ENCODE measurements at regions not wholly inside any gene's neighbourhood (a gene's known extent, or its start where the extent isn't known, plus 50 kb on each side); places are given as distances from the start of the nearest gene placed in this dataset.
"Not testable (repeated sequence)": the region's sequence is repeated elsewhere in the genome, so short reads cannot be mapped to it uniquely, and the experiment has no call there.

DNA sequence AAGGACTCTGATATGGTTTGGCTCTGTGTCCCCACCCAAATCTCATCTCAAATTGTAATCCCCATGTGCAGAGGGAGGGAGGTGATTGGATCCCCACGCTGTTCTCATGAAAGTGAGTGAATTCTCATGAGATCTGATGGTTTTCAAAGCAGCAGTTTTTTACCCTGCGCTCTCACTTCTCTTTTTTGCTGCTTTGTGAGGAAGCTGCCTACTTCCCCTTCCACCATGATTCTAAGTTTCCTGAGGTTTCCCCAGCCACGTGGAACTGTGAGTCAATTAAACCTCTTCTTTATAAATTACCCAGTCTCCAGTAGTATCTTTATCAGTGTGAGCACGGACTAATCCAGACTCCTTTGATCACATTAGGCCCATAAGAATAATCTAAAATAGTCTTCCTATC, 719.7 kb upstream of the CDH8 start:
- no peak for DNase-seq
- CTCF ChIA-PET: no interaction called here

DNA sequence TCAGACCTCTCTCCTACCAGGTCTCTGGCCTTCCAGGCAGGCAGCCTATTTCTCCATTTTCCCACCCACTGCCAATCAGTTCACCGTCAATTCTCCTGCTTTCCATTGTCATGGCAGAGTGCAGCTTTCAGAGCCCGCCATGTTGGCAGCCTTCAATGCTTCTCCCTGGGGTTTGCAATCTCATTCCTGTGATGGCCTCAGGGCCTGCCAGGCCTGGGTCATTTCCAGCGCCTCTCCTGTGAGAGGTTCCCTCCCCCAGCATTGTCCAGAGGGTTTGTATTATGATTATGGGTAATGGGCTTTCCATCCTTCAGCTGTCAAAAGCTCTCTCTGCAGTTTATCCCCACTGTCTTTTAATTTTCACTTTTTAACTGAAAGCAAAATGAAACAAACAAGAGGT, 716.6 kb upstream of the CDH8 start:
- Mint-ChIP-seq H3K27ac (no peak overlapping the region), H3K4me1 (no peaks in the 10 kb centered on the region), H3K9me3 (peaks cover 16% of the 10 kb centered on the region), H3K4me3 (no peak overlapping the region), H3K27me3 (no peaks in the 10 kb centered on the region), H3K36me3 (ENCODE audit: low read depth) (no peaks in the 10 kb centered on the region)
- DNase-seq: no peak
- ChIA-PET POLR2A (no interaction called here), CTCF (no interaction called here)

More for the DNA sequence above, 719.7 kb upstream of the CDH8 start:
- Mint-ChIP-seq H3K36me3 (ENCODE audit: low read depth) (no peaks in the 10 kb centered on the region), H3K9me3 (peaks cover 14% of the 10 kb centered on the region), H3K4me1 (no peaks in the 10 kb centered on the region), H3K27me3 (no peaks in the 10 kb centered on the region), H3K4me3 (no peak overlapping the region), H3K27ac (no peak overlapping the region)
- POLR2A ChIA-PET: no interaction called here

DNA sequence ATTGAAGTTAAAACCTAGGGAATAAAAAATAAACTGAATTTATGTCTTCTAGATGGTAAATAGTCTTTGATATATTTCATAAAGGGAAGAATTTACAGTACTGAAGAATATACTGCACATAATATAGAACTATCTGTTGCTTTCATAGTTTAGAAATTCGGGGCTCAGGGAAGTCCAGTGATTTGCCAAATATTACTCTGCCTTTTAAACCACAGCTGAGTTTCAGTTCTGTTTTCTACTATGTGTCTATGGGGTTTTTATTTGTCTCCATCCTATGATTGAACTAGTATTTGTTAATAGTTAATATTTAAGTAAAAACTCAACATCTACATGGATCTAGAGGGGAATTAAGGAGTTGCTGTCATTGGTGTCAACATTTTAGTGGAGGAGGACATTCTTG, 715.0 kb upstream of the CDH8 start:
- H3K36me3 Mint-ChIP-seq (ENCODE audit: low read depth): no peaks in the 10 kb centered on the region
- H3K9me3 Mint-ChIP-seq: peaks cover 18% of the 10 kb centered on the region
- ChIA-PET POLR2A (no interaction called here), CTCF (no interaction called here)
- no peak overlapping the region for H3K4me3 Mint-ChIP-seq
- no peak for DNase-seq
- no peaks in the 10 kb centered on the region for H3K27me3 Mint-ChIP-seq
- H3K4me1 Mint-ChIP-seq: no peaks in the 10 kb centered on the region
- no peak overlapping the region for H3K27ac Mint-ChIP-seq

DNA sequence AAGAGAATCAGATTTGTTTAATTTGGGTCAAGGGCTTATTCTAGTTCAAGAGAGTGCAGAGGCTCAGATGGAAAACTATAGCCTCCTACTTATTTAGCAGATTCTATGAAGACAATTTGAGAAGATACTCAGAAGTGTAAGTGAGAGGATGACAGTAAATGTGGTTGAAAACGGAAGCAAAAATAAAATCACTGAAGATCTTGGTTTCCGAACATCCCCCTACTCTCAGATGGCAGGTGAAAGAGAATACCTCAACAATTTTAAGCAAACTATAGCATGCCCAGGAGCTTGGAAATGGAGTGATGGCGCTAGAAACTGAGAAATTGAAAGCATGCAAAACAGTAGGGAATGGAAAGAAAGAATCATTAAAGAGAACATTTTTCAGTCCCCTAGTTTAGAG, 705.5 kb upstream of the CDH8 start:
- H3K36me3 Mint-ChIP-seq (ENCODE audit: low read depth): no peaks in the 10 kb centered on the region
- H3K27ac Mint-ChIP-seq: no peak overlapping the region
- H3K27me3 Mint-ChIP-seq: no peaks in the 10 kb centered on the region
- no peaks in the 10 kb centered on the region for H3K4me1 Mint-ChIP-seq
- no peak for DNase-seq
- ChIA-PET POLR2A (no interaction called here), CTCF (no interaction called here)
- no peak overlapping the region for H3K4me3 Mint-ChIP-seq
- peaks cover 35% of the 10 kb centered on the region for H3K9me3 Mint-ChIP-seq

DNA sequence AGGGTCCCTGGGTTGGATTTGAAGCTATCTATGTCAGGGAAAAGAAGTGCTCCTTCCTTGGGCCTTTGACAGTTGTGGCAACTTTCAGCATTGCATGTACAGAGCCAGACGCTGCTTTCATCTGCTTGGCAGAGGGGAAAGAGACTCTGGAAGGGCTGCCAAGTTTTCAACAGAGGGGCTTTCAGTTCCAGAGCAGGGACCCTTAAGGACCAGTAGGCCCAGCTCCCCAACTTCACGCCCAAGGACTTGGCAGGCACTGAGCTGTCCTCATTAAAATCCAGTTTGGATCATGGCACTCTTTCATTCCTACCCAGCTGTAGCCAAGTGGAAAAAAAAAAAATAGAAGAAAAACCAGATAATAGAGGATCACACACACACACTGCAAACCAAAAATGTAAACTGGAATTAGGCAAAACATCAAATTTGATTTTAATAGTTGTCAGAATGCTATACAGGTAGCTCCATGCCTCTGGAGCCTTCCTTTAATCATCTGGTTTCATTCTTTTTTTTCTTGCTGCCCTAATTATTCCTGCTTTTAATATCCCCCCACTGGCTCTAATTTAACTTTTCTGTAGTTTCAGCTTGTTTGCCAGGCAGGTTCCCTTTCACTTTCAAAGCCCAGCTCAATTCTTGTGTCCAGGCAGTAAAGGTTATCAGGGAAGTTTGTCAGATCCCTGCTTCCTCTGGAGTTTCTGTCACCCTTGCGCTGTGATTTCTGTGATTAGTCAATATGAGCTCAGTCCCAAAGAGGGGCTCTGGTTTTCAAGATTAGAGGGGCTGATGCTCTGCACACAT, 702.6 kb upstream of the CDH8 start:
- no peaks in the 10 kb centered on the region for H3K4me1 Mint-ChIP-seq
- H3K36me3 Mint-ChIP-seq (ENCODE audit: low read depth): no peaks in the 10 kb centered on the region
- H3K27ac Mint-ChIP-seq: no peak overlapping the region
- H3K27me3 Mint-ChIP-seq: no peaks in the 10 kb centered on the region
- H3K4me3 Mint-ChIP-seq: no peak overlapping the region
- DNase-seq: no peak
- ChIA-PET CTCF (no interaction called here), POLR2A (no interaction called here)
- H3K9me3 Mint-ChIP-seq: peaks cover 20% of the 10 kb centered on the region

DNA sequence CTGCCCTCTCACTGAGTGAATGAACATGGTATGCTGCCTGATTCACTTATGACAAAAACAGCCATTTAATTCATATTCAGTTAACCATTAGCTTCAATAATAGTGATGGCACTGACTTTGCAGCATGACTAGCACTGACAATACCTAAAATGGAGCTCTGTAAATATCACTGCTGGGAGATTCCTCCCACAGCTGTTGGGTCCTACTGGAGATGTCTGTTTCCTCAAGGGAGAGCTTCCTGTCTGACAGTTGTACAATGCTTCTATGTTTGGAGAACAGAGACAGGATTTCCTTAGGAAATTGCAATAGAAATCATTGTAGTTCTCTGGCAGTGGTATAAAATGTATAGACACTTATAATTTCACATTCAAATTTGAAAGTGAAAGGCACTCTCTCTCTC, 695.9 kb upstream of the CDH8 start:
- H3K9me3 Mint-ChIP-seq: peaks cover 18% of the 10 kb centered on the region
- DNase-seq: no peak
- no peak overlapping the region for H3K27ac Mint-ChIP-seq
- no peaks in the 10 kb centered on the region for H3K27me3 Mint-ChIP-seq
- H3K4me3 Mint-ChIP-seq: no peak overlapping the region
- no peaks in the 10 kb centered on the region for H3K36me3 Mint-ChIP-seq (ENCODE audit: low read depth)
- no peaks in the 10 kb centered on the region for H3K4me1 Mint-ChIP-seq
- ChIA-PET CTCF (no interaction called here), POLR2A (no interaction called here)

DNA sequence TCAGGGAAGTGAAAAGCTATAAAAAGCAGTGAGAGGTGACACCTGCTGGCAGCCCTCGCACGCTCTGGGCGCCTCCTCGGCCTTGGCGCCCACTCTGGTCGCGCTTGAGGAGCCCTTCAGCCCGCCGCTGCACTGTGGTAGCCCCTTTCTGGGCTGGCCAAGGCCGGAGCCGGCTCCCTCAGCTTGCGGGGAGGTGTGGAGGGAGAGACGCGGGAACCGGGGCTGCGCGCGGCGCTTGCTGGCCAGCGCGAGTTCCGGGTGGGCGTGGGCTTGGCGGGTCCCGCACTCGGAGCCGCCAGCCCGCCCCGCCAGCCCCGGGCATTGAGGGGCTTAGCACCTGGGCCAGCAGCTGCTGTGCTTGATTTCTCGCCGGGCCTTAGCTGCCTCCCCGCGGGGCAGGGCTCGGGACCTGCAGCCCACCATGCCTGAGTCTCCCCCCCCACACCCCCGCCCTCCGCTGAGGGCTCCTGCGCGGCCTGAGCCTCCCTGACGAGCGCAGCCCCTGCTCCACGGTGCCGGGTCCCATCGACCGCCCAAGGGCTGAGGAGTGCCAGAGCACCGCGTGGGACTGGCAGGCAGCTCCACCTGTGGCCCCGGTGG, 688.5 kb upstream of the CDH8 start:
- DNase-seq; POLR2A ChIA-PET; H3K4me3 Mint-ChIP-seq; H3K27ac Mint-ChIP-seq; CTCF ChIA-PET; H3K4me1 Mint-ChIP-seq; H3K36me3 Mint-ChIP-seq (ENCODE audit: low read depth); H3K27me3 Mint-ChIP-seq: not testable (repeated sequence)
- H3K9me3 Mint-ChIP-seq: peaks cover 28% of the 10 kb centered on the region

DNA sequence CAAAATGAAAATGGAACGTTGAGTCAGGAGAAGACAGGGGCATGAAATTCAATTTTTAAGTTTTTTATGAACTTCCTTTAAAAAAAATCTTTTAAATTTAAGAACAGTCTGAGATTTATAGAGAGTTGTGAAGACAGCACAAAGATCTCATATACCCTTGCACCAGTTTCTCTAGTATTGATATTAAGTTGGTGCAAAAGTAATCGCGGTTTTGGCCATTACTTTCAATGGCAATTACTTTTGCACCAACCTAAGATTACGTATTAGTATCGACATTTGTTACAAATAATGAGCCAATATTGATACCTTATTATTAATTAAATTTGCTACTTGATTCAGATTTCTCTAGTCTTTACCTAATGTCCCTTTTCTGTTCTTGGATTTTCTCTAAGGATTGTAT, 684.4 kb upstream of the CDH8 start:
- DNase-seq: no peak
- no peaks in the 10 kb centered on the region for H3K36me3 Mint-ChIP-seq (ENCODE audit: low read depth)
- H3K4me1 Mint-ChIP-seq: no peaks in the 10 kb centered on the region
- CTCF ChIA-PET: no interaction called here
- POLR2A ChIA-PET: no interaction called here
- H3K27me3 Mint-ChIP-seq: no peaks in the 10 kb centered on the region
- peaks cover 26% of the 10 kb centered on the region for H3K9me3 Mint-ChIP-seq
- H3K27ac Mint-ChIP-seq: no peak overlapping the region
- no peak overlapping the region for H3K4me3 Mint-ChIP-seq

DNA sequence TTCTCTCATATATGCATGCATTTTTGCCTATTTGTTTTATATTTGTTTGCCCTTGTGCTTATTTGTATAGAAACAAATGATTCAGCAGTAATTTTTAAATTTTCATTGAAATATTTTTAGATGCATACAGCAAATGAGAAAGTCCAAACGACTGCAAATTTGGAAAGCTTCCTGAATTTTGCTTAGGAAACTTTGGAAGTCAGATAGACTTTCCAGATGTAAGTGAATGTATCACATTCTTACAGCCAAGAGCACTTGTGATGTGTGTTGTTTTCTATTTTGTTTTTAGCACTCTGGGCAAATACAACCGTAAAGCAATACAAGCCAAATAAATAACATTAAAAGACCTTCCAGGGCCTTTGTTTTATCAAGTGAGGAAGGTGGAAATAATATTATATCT, 680.8 kb upstream of the CDH8 start:
- Mint-ChIP-seq H3K36me3 (ENCODE audit: low read depth) (no peaks in the 10 kb centered on the region), H3K4me3 (no peak overlapping the region), H3K27ac (no peak overlapping the region), H3K4me1 (no peaks in the 10 kb centered on the region), H3K27me3 (no peaks in the 10 kb centered on the region), H3K9me3 (peaks cover 16% of the 10 kb centered on the region)
- POLR2A ChIA-PET: no interaction called here
- CTCF ChIA-PET: no interaction called here
- DNase-seq: no peak

DNA sequence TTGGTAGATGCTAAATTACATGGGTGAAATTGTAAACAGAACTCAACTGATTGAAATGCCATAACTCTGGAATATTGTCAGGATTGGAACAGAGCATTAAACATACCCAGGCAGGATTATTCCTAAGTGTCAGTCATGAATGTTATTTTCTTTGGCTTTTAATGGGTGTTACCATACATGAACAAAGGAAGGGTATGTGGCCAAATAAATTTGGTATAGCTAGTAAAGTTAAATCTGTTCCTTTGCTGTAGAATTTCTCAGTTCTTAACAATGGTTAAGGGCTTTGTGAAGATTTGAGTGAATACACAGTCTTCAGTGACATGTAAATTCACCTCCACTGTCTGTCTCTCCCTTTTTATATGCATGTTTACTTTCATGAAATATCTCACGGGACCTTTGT, 679.5 kb upstream of the CDH8 start:
- no peak overlapping the region for H3K27ac Mint-ChIP-seq
- H3K36me3 Mint-ChIP-seq (ENCODE audit: low read depth): no peaks in the 10 kb centered on the region
- DNase-seq: no peak
- peaks cover 15% of the 10 kb centered on the region for H3K9me3 Mint-ChIP-seq
- POLR2A ChIA-PET: no interaction called here
- CTCF ChIA-PET: no interaction called here
- H3K27me3 Mint-ChIP-seq: no peaks in the 10 kb centered on the region
- H3K4me3 Mint-ChIP-seq: no peak overlapping the region
- H3K4me1 Mint-ChIP-seq: no peaks in the 10 kb centered on the region

DNA sequence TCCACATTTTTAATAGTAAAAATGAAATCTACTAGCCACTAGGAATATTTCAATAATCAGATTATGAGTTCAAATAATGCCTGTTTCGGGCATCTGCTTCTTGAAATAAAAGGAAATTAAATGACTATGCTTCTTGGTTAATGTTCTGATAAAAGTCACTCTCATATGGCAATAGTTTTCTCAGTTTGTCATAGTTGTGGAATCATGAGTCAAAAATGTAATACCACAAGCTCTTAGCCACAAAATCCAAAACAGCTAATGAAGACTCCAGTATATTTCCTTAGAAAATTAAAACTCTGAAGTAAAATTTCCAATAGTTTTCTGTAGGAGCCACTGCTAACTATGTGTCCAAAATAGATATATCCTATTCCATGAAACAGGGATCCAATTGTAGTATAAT, 676.3 kb upstream of the CDH8 start:
- Mint-ChIP-seq H3K4me1 (no peaks in the 10 kb centered on the region), H3K27ac (no peak overlapping the region), H3K36me3 (ENCODE audit: low read depth) (no peaks in the 10 kb centered on the region), H3K9me3 (peaks cover 14% of the 10 kb centered on the region), H3K4me3 (no peak overlapping the region), H3K27me3 (no peaks in the 10 kb centered on the region)
- ChIA-PET CTCF (no interaction called here), POLR2A (no interaction called here)
- DNase-seq: no peak

DNA sequence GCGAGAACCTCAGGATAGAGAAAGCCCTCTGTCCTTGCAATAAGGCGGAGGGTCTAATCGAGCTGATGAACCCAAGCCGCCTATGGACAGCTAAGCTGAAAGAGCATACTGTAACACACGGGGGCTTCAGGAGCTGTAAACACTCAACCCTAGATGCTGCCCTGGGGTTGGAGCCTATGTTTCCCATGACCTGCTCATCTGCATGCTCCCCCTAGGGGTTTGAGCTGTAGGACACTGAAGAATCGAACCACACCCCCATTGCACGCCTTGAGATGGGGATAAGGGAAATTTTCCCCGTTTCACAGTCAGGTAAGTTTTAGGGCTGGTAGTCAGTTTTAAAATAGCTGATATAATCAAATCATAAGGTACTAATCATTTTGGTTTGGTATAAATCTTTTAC, 675.6 kb upstream of the CDH8 start:
- no peak overlapping the region for H3K27ac Mint-ChIP-seq
- H3K36me3 Mint-ChIP-seq (ENCODE audit: low read depth): no peaks in the 10 kb centered on the region
- H3K9me3 Mint-ChIP-seq: peaks cover 12% of the 10 kb centered on the region
- ChIA-PET POLR2A (no interaction called here), CTCF (no interaction called here)
- H3K27me3 Mint-ChIP-seq: no peaks in the 10 kb centered on the region
- H3K4me3 Mint-ChIP-seq: no peak overlapping the region
- DNase-seq: no peak
- H3K4me1 Mint-ChIP-seq: no peaks in the 10 kb centered on the region

DNA sequence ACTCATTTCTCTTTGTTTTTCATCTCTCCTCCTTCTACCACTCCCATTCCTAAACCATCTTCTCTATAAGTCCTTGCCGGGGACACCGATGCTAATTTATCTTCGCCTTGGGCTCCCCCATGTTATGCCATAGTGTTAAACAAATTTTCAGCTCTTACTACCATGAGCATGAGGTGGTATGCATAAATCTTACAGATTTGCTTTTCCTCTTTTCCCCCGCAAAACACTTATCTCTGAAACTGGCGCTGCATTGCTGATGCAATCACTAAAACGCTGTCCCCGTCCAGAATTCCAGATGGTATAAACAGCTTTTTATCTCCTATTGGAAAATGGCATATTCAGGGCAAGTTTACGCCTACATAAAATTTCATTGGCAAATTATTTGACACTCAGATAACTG, 673.6 kb upstream of the CDH8 start:
- H3K27ac Mint-ChIP-seq: no peak overlapping the region
- no peak overlapping the region for H3K4me3 Mint-ChIP-seq
- DNase-seq: no peak
- ChIA-PET CTCF (no interaction called here), POLR2A (no interaction called here)
- H3K9me3 Mint-ChIP-seq: peaks cover 8% of the 10 kb centered on the region
- no peaks in the 10 kb centered on the region for H3K36me3 Mint-ChIP-seq (ENCODE audit: low read depth)
- no peaks in the 10 kb centered on the region for H3K27me3 Mint-ChIP-seq
- H3K4me1 Mint-ChIP-seq: no peaks in the 10 kb centered on the region

DNA sequence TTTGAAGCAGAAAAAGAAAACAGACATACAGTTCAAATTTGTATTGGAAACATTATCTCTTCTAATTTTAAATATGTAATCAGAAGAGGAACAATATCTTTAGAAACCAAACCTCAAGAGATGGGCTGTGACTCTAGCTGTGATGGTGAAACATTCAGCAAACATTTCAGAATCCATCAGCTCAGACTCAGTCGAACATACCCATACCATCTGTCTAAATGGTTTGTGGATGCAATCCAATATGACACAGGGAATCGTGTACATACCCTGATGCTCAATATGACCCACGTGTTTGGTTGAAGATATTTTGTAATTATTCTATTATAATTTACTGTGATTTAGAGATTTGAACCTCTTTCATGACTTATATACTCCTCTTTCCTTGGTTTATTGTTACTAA, 665.2 kb upstream of the CDH8 start:
- peaks cover 12% of the 10 kb centered on the region for H3K9me3 Mint-ChIP-seq
- H3K27ac Mint-ChIP-seq: no peak overlapping the region
- no peak for DNase-seq
- no peak overlapping the region for H3K4me3 Mint-ChIP-seq
- CTCF ChIA-PET: no interaction called here
- H3K36me3 Mint-ChIP-seq (ENCODE audit: low read depth): no peaks in the 10 kb centered on the region
- no peaks in the 10 kb centered on the region for H3K27me3 Mint-ChIP-seq
- POLR2A ChIA-PET: no interaction called here
- H3K4me1 Mint-ChIP-seq: no peaks in the 10 kb centered on the region
